Left lung (tissue), 4 donors: ENCODE measurements at regions not wholly inside any gene's neighbourhood (a gene's known extent, or its start where the extent isn't known, plus 50 kb on each side); places are given as distances from the start of the nearest gene placed in this dataset.

ENCODE experiments used
- ATAC-seq: fragments of 200-7000 bp; cut with Tn5 transposase; one replicate; pipeline ENCODE4 v1.9.1; 2020; ENCODE audit warnings: moderate library complexity
- DNase-seq, 4 donors: peaks; one replicate each; pipeline ENCODE4 v3.0.0-alpha.2; 2013 to 2020
- H3K27ac ChIP-seq, 2 donors: fragments of 200-600 bp; sonication (generic) in 1 of 2; one replicate each; pipeline versions ENCODE4 v1.5.0 to v1.8.0; 2020 to 2021
- H3K27me3 ChIP-seq, 2 donors: fragments of 200-600 bp; sonication (generic) in 1 of 2; one replicate each; pipeline versions ENCODE4 v1.5.0 to v1.8.0; 2020 to 2021
- H3K36me3 ChIP-seq, 2 donors: fragments of 200-600 bp; sonication (generic) in 1 of 2; one replicate each; pipeline versions ENCODE4 v1.5.0 to v1.8.0; 2020 to 2021
- H3K4me1 ChIP-seq, 2 donors: fragments of 200-600 bp; one replicate each; pipeline ENCODE4 v1.8.0; 2021
- H3K4me3 ChIP-seq, 2 donors: fragments of 200-600 bp; sonication (generic) in 1 of 2; one replicate each; pipeline versions ENCODE4 v1.5.0 to v1.8.0; 2020 to 2021; ENCODE audit warnings: mild to moderate bottlenecking in 1 of 2
- H3K9me3 ChIP-seq, 2 donors: fragments of 200-600 bp; sonication (generic) in 1 of 2; one replicate each; pipeline versions ENCODE4 v1.5.0 to v1.8.0; 2020 to 2021
- intact Hi-C, 2 donors: fragments of 100-400 bp; cut with DNase I; formaldehyde crosslinking; loops; one replicate each; pipeline versions ENCODE4 v1.11.2 to v1.14.2; 2022
- TF ChIP-seq, protein P1 (sequence below), 2 donors: fragments of 200-600 bp; sonication (generic) in 1 of 2; IDR thresholded peaks; one replicate each; pipeline versions ENCODE4 v1.5.0 to v1.8.0; 2021; ENCODE audit warnings: antibody characterized with exemption in 2 of 2
- donor health status: DM: no; HTN: yes; CAD: no.
- donor health status: DM: no; HTN: no; CAD: no.

DNA sequence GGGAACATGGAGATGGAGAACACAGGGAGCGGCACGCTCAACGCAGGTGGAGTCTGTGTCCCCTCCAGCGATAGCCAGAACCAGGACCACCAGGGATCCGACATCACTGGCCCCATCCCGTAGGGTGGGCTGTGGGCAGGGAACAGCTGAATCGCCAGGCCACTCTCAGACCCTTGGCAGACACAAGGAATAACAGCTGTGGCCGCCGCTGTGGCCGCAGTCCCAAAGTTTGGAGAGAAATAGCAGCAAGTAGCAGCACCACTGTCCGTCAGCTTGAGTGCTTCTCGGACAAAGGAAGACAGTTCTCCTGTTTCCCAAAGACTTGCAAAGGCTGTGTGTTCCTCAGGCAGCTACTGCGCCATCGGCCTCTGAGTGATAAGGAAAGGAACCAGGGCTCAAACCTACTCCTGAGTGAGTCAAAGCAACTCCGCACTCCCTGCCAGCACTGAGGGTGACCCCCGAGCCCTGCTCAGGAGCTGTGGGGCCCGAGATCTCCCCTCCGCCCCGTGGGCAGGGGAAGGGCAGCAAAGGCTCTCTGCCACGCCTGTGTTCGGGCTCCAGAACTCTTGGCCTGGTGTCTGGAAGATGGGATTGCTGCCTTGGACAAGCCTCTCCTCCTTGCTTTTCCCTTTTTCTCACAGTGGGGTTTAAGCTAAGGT, 82.3 kb upstream of the FAM20C start:
- intact Hi-C loops: no loop called here
- no peaks in the 10 kb centered on the region for H3K36me3 ChIP-seq
- no peak overlapping the region for H3K4me3 ChIP-seq
- ATAC-seq (no peak), DNase-seq (peak in 1 of 4 donors; percentile 70)
- peaks cover 0 to 2% of the 10 kb centered on the region in 2 donors for H3K9me3 ChIP-seq
- H3K4me1 ChIP-seq: peaks cover 0 to 20% of the 10 kb centered on the region in 2 donors
- TF ChIP-seq, protein P1, sequence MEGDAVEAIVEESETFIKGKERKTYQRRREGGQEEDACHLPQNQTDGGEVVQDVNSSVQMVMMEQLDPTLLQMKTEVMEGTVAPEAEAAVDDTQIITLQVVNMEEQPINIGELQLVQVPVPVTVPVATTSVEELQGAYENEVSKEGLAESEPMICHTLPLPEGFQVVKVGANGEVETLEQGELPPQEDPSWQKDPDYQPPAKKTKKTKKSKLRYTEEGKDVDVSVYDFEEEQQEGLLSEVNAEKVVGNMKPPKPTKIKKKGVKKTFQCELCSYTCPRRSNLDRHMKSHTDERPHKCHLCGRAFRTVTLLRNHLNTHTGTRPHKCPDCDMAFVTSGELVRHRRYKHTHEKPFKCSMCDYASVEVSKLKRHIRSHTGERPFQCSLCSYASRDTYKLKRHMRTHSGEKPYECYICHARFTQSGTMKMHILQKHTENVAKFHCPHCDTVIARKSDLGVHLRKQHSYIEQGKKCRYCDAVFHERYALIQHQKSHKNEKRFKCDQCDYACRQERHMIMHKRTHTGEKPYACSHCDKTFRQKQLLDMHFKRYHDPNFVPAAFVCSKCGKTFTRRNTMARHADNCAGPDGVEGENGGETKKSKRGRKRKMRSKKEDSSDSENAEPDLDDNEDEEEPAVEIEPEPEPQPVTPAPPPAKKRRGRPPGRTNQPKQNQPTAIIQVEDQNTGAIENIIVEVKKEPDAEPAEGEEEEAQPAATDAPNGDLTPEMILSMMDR (IDR thresholded peaks at IDR 0.05): no peak
- no peaks in the 10 kb centered on the region for H3K27me3 ChIP-seq
- H3K27ac ChIP-seq: no peak overlapping the region

DNA sequence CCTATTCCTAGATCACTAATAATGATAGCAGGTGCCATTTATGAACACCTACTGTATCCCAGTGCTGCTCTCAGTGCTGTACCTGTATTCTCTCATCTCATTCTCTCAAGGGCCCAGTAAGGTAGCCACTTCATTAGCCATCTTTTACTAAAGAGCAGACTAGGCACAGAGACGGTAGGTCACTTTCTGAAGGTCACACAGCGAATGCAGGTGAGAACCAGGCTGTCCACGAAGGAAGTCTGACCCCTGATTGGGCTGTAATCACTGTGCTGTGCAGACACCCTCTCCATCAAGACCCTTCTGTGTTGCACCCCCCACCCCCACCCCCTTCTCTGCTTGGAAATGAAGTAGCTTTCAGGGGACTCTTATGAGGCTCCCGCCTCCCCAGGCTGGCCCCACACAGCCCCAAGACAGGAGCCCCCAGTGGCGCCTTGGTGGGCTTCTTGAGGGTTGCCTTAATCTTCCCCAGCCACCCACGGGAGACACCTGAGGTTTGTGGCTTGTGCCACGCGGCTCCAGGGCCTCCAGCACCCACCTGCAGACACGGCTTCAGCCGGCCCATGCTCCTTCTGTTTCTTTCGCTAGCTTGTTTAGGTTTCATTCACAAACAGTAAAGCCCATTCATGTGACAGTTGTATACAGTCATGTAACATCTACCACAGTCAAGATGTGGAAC, 81.7 kb upstream of the FAM20C start:
- DNase-seq (peak in 1 of 4 donors; percentile 67), ATAC-seq (no peak)
- peaks cover 0 to 2% of the 10 kb centered on the region in 2 donors for H3K9me3 ChIP-seq
- no peak overlapping the region for H3K4me3 ChIP-seq
- no peak overlapping the region for H3K27ac ChIP-seq
- H3K27me3 ChIP-seq: no peaks in the 10 kb centered on the region
- H3K4me1 ChIP-seq: peaks cover 0 to 27% of the 10 kb centered on the region in 2 donors
- H3K36me3 ChIP-seq: no peaks in the 10 kb centered on the region
- TF ChIP-seq, protein P1 (IDR thresholded peaks at IDR 0.05): no peak
- intact Hi-C loops: no loop called here

DNA sequence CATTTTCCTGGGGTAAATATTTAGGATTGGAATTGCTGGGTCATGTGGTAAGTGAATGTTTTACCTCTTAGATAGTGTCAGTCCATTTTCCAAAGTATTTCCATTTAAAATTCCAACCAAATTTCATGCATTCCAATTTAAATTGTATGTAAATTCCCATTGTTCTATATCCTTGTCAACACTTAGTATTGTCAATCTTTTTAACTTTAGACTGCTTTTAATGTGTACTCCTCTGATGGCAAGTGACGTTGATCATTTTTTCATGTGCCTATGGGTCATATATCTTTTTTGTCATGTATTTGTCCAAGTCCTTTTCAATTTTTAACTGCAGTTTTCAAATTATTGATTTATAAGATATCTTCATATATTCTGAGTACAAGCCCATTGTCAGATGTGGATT, 80.8 kb upstream of the FAM20C start:
- no peak for ATAC-seq
- H3K27ac ChIP-seq: no peak overlapping the region
- H3K9me3 ChIP-seq: peaks cover 0 to 2% of the 10 kb centered on the region in 2 donors

DNA sequence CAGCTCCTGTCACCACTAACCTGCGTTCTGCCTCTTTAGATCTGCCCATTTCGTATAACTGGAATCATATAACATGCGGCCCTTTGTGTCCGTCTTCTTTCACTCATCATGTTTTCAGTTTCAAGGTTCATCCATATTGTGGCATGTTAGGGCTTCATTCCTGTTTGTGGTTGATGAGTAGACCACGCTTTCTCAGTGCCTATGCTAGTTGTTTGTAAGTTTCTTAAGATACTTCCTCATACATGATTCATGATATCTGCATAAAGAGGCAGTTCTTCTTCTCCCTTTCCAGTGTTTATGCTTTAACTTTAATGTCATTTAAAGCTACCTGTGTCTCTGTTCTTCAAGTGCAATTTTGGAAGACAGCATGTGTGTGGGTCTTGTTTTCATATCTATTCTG, 79.5 kb upstream of the FAM20C start:
- ATAC-seq (no peak), DNase-seq (no peak)
- Histone ChIP-seq H3K4me1 (peaks cover 0 to 44% of the 10 kb centered on the region in 2 donors), H3K27ac (peak overlapping the region in 1 of 2 donors; percentile 93), H3K36me3 (no peaks in the 10 kb centered on the region), H3K9me3 (peaks cover 0 to 2% of the 10 kb centered on the region in 2 donors), H3K27me3 (peaks cover 0 to under 1% of the 10 kb centered on the region in 2 donors), H3K4me3 (peak overlapping the region in 1 of 2 donors; percentile 19)
- TF ChIP-seq, protein P1 (IDR thresholded peaks at IDR 0.05): no peak
- intact Hi-C loops: no loop called here

More for the DNA sequence above, 80.8 kb upstream of the FAM20C start:
- no peaks in the 10 kb centered on the region for H3K27me3 ChIP-seq
- H3K36me3 ChIP-seq: no peaks in the 10 kb centered on the region
- H3K4me3 ChIP-seq: no peak overlapping the region
- H3K4me1 ChIP-seq: peaks cover 0 to 36% of the 10 kb centered on the region in 2 donors
- TF ChIP-seq, protein P1 (IDR thresholded peaks at IDR 0.05): no peak
- intact Hi-C loops: no loop called here
- DNase-seq: no peak

DNA sequence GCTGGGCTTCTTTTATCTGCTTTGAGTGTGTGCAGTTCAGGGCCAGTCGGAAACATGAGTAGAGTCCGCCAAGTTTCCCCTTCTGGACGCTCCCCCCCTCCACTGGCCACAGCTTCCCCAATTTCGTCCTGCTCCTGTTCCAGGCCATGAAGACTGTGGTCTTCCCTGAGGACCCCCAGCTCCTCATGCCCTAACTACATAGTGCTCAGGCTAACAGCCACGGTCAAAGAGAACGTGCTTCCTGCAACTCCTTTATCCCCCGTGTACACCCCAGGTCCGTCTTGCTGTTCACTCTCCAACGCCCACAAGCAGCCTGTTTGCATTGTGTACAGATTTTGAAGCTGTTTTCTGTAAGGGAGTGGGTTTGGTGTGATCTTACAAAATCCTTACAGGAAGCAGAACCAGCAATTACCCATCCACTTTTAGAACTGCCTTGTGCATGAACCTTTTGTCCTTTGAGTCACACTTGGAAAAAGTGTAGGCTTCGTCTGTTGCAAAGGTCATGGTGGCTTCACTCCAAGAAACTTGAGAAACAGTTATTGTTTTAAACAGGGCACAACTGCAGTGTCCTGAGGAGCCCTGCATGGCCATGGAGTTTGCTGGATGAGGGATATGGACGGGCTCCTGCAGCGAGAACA, 77.0 kb upstream of the FAM20C start:
- Histone ChIP-seq H3K27me3 (peaks cover 0 to 26% of the 10 kb centered on the region in 2 donors), H3K4me1 (peaks cover 0 to 68% of the 10 kb centered on the region in 2 donors), H3K36me3 (no peaks in the 10 kb centered on the region), H3K27ac (peak overlapping the region; percentile 18 to 93), H3K4me3 (no peak overlapping the region), H3K9me3 (peaks cover 0 to 2% of the 10 kb centered on the region in 2 donors)
- DNase-seq (peak in 2 of 4 donors; percentile 76), ATAC-seq (peak; percentile 41)
- intact Hi-C loops: no loop called here
- TF ChIP-seq, protein P1 (IDR thresholded peaks at IDR 0.05): no peak
